ENCODE measurements at regions not wholly inside any gene's neighbourhood (a gene's known extent, or its start where the extent isn't known, plus 50 kb on each side); places are given as distances from the start of the nearest gene placed in this dataset.

DNA sequence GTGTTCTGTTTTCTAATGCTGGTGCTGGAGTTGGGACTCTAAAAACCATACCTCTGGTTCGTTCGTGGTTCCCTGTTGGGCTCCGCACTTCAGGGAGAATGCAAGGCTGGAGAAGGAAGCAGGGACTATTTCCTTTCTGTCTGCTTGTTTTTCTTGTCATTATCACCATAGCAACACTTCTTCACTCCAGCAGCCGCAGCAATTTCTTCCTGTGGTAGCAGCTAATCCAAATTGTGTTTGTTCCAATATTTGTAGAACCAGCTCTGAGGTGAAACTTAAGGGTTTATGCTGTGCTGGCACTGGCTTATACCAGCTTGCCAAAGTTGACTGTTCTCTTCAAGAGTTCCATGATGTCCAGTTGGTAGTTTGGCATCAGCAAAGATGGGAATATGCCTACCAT, 301.4 kb upstream of the SYT4 start:
- Mint-ChIP-seq H3K4me1 (ENCODE audit: low read depth, unreplicated experiment) (no peaks in the 10 kb centered on the region), H3K27me3 (ENCODE audit: low read depth, unreplicated experiment) (no peaks in the 10 kb centered on the region), H3K4me3 (ENCODE audit: unreplicated experiment) (no peak overlapping the region), H3K9me3 (ENCODE audit: unreplicated experiment) (no peaks in the 10 kb centered on the region), H3K27ac (ENCODE audit: unreplicated experiment) (peak overlapping the region; percentile 42), H3K36me3 (ENCODE audit: low read depth, unreplicated experiment) (no peaks in the 10 kb centered on the region)
- Histone ChIP-seq H2AFZ (ENCODE audit: low read depth, low read length) (no peak overlapping the region), H4K20me1 (ENCODE audit: insufficient read depth, low read length) (no peaks in the 10 kb centered on the region), H3K9ac (ENCODE audit: low read length) (no peak overlapping the region), H3K9me3 (ENCODE audit: insufficient read depth, low read depth, low read length) (no peaks in the 10 kb centered on the region), H3K4me2 (ENCODE audit: low read length) (no peak overlapping the region), H3K27ac (ENCODE audit: low read depth, low read length) (no peak overlapping the region), H3K4me3 (ENCODE audit: insufficient read depth, low read depth, low read length) (no peak overlapping the region), H3K27me3 (ENCODE audit: insufficient read depth, low read length) (peaks cover 3% of the 10 kb centered on the region), H3K79me2 (ENCODE audit: insufficient read depth, low read length) (no peaks in the 10 kb centered on the region), H3K36me3 (ENCODE audit: insufficient read depth, low read length) (no peaks in the 10 kb centered on the region), H3K4me1 (ENCODE audit: insufficient read depth, low read length) (no peaks in the 10 kb centered on the region)
- FAIRE-seq (no peak), DNase-seq (ENCODE audit: low read depth) (peak; percentile 16)
- no peak for TF ChIP-seq EZH2 (IDR thresholded peaks at IDR 0.05; ENCODE audit: insufficient read depth, low read length)
- TF ChIP-seq, protein P1, sequence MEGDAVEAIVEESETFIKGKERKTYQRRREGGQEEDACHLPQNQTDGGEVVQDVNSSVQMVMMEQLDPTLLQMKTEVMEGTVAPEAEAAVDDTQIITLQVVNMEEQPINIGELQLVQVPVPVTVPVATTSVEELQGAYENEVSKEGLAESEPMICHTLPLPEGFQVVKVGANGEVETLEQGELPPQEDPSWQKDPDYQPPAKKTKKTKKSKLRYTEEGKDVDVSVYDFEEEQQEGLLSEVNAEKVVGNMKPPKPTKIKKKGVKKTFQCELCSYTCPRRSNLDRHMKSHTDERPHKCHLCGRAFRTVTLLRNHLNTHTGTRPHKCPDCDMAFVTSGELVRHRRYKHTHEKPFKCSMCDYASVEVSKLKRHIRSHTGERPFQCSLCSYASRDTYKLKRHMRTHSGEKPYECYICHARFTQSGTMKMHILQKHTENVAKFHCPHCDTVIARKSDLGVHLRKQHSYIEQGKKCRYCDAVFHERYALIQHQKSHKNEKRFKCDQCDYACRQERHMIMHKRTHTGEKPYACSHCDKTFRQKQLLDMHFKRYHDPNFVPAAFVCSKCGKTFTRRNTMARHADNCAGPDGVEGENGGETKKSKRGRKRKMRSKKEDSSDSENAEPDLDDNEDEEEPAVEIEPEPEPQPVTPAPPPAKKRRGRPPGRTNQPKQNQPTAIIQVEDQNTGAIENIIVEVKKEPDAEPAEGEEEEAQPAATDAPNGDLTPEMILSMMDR (IDR thresholded peaks at IDR 0.05; ENCODE audit: insufficient read depth, low read depth, low read length): no peak

- FAIRE-seq: no peak
- no peak overlapping the region for H3K4me3 Mint-ChIP-seq (ENCODE audit: unreplicated experiment)
- no peak overlapping the region for H3K27ac Mint-ChIP-seq (ENCODE audit: unreplicated experiment)
Measured at GRCh38 chr18:43581936-43582519, 304.7 kb upstream of the SYT4 start.

More at GRCh38 chr18:43581936-43582519, 304.7 kb upstream of the SYT4 start:
- Histone ChIP-seq H3K4me2 (ENCODE audit: low read length) (no peak overlapping the region), H4K20me1 (ENCODE audit: insufficient read depth, low read length) (no peaks in the 10 kb centered on the region), H3K4me1 (ENCODE audit: insufficient read depth, low read length) (no peaks in the 10 kb centered on the region), H3K27me3 (ENCODE audit: insufficient read depth, low read length) (no peaks in the 10 kb centered on the region), H3K27ac (ENCODE audit: low read depth, low read length) (no peak overlapping the region), H3K4me3 (ENCODE audit: insufficient read depth, low read depth, low read length) (no peak overlapping the region), H2AFZ (ENCODE audit: low read depth, low read length) (no peak overlapping the region), H3K79me2 (ENCODE audit: insufficient read depth, low read length) (no peaks in the 10 kb centered on the region), H3K36me3 (ENCODE audit: insufficient read depth, low read length) (no peaks in the 10 kb centered on the region), H3K9ac (ENCODE audit: low read length) (no peak overlapping the region), H3K9me3 (ENCODE audit: insufficient read depth, low read depth, low read length) (no peaks in the 10 kb centered on the region)
- Mint-ChIP-seq H3K27me3 (ENCODE audit: low read depth, unreplicated experiment) (no peaks in the 10 kb centered on the region), H3K9me3 (ENCODE audit: unreplicated experiment) (no peaks in the 10 kb centered on the region), H3K4me1 (ENCODE audit: low read depth, unreplicated experiment) (no peaks in the 10 kb centered on the region), H3K36me3 (ENCODE audit: low read depth, unreplicated experiment) (no peaks in the 10 kb centered on the region)
- no peak for TF ChIP-seq EZH2 (IDR thresholded peaks at IDR 0.05; ENCODE audit: insufficient read depth, low read length)
- TF ChIP-seq, protein P1 (IDR thresholded peaks at IDR 0.05; ENCODE audit: insufficient read depth, low read depth, low read length): no peak
- DNase-seq (ENCODE audit: low read depth): no peak
